Naive thymus-derived CD4-positive, alpha-beta T cell (primary cell): ENCODE measurements at regions not wholly inside any gene's neighbourhood (a gene's known extent, or its start where the extent isn't known, plus 50 kb on each side); places are given as distances from the start of the nearest gene placed in this dataset.
A peak's percentile ranks its signal among the peaks of the same experiment; 100 is the strongest.
"Not testable (repeated sequence)": the region's sequence is repeated elsewhere in the genome, so short reads cannot be mapped to it uniquely, and the experiment has no call there.

Experiments
- ATAC-seq: fragments of 150-1000 bp; cut with Tn5 transposase; 2 replicates; pipeline ENCODE4 v1.10.0; 2021; ENCODE audit warnings: mild to moderate bottlenecking, moderate library complexity
- CTCF ChIA-PET: fragments of 350-600 bp; sonication (Branson Sonifier 250); formaldehyde crosslinking; loops from one replicate; lab custom pipeline; 2021; ENCODE audit warnings: antibody characterized with exemption; lab: Charles Lee
- POLR2A ChIA-PET: fragments of 350-600 bp; sonication (Branson Sonifier 250); formaldehyde crosslinking; loops from one replicate; lab custom pipeline; 2021; ENCODE audit warnings: antibody characterized with exemption, inconsistent platforms; lab: Charles Lee
- DNase-seq, 9 donors: peaks; one replicate each; pipeline versions ENCODE4 v3.0.0 to v3.0.0-alpha.2; 2020 to 2022; ENCODE audit warnings: mixed read lengths in 1 of 9
- H3K27ac ChIP-seq: one replicate; pipeline ENCODE4 v1.7.0; 2013; ENCODE audit warnings: mild to moderate bottlenecking, low read depth, low read length, moderate library complexity
- H3K27me3 ChIP-seq, 2 donors: one replicate each; pipeline ENCODE4 v1.7.0; 2013; ENCODE audit warnings: low read length in 2 of 2, mild to moderate bottlenecking in 2 of 2, moderate library complexity in 2 of 2; ENCODE audit not compliant: control insufficient read depth in 2 of 2, insufficient read depth in 2 of 2
- H3K36me3 ChIP-seq, 3 experiments: 1 replicate in 2 of 3; 2 replicates in 1 of 3; pipeline ENCODE4 v1.7.0; 2013; ENCODE audit warnings: low read length in 3 of 3, mild to moderate bottlenecking in 3 of 3, moderate library complexity in 1 of 3; ENCODE audit not compliant: insufficient read depth in 3 of 3, control insufficient read depth in 2 of 3
- H3K4me1 ChIP-seq, 2 donors: one replicate each; pipeline ENCODE4 v1.7.0; 2013; ENCODE audit warnings: low read length in 2 of 2, mild to moderate bottlenecking in 2 of 2, moderate library complexity in 1 of 2; ENCODE audit not compliant: control insufficient read depth in 2 of 2, insufficient read depth in 2 of 2
- H3K4me3 ChIP-seq: 2 replicates; pipeline ENCODE4 v1.7.0; 2013; ENCODE audit warnings: mild to moderate bottlenecking, low read length
- H3K9me3 ChIP-seq, 3 experiments: 1 replicate in 2 of 3; 2 replicates in 1 of 3; pipeline ENCODE4 v1.7.0; 2013; ENCODE audit warnings: low read length in 3 of 3; ENCODE audit not compliant: control insufficient read depth in 2 of 3
- H3K27ac Mint-ChIP-seq, 9 donors: one replicate each; pipeline ENCODE4 v1.8.0; 2020 to 2022; ENCODE audit warnings: mixed read lengths in 9 of 9, mild to moderate bottlenecking in 8 of 9, moderate library complexity in 5 of 9, inconsistent platforms in 2 of 9
- H3K27me3 Mint-ChIP-seq, 5 donors: one replicate each; pipeline ENCODE4 v1.8.0; 2021 to 2022; ENCODE audit warnings: mixed read lengths in 5 of 5, mild to moderate bottlenecking in 1 of 5
- H3K36me3 Mint-ChIP-seq, 5 donors: one replicate each; pipeline ENCODE4 v1.8.0; 2020 to 2022; ENCODE audit warnings: mixed read lengths in 5 of 5, mild to moderate bottlenecking in 3 of 5, inconsistent platforms in 1 of 5
- H3K4me1 Mint-ChIP-seq, 7 donors: one replicate each; pipeline ENCODE4 v1.8.0; 2020 to 2022; ENCODE audit warnings: mixed read lengths in 7 of 7, mild to moderate bottlenecking in 3 of 7, inconsistent platforms in 1 of 7
- H3K4me3 Mint-ChIP-seq, 10 donors: one replicate each; pipeline ENCODE4 v1.8.0; 2020 to 2022; ENCODE audit warnings: mild to moderate bottlenecking in 10 of 10, mixed read lengths in 10 of 10, moderate library complexity in 6 of 10, inconsistent platforms in 2 of 10
- H3K9me3 Mint-ChIP-seq, 11 donors: one replicate each; pipeline ENCODE4 v1.8.0; 2020 to 2022; ENCODE audit warnings: mixed read lengths in 11 of 11, mild to moderate bottlenecking in 4 of 11, inconsistent platforms in 1 of 11, moderate library complexity in 1 of 11
- intact Hi-C, 2 donors: fragments of 100-400 bp; cut with micrococcal nuclease; formaldehyde crosslinking; loops; one replicate each; pipeline ENCODE4 v1.15.1; 2023

- ChIA-PET POLR2A (no interaction called here), CTCF (no interaction called here)
- Histone ChIP-seq H3K9me3 (no peaks in the 10 kb centered on the region), H3K4me3 (no peak overlapping the region), H3K4me1 (no peaks in the 10 kb centered on the region), H3K27ac (no peak overlapping the region), H3K27me3 (no peaks in the 10 kb centered on the region), H3K36me3 (no peaks in the 10 kb centered on the region)
- Mint-ChIP-seq H3K27me3 (peaks cover 0 to 12% (median 10%) of the 10 kb centered on the region in 5 donors), H3K27ac (no peak overlapping the region), H3K9me3 (peaks cover 0 to 14% (median 4%) of the 10 kb centered on the region in 11 donors), H3K4me1 (peaks cover 0 to 11% (median 3%) of the 10 kb centered on the region in 7 donors), H3K4me3 (no peak overlapping the region), H3K36me3 (no peaks in the 10 kb centered on the region)
- DNase-seq (no peak), ATAC-seq (no peak)
- intact Hi-C loops, result no loop called here
These were observed 109.1 kb upstream of the PLEKHG1 start for GRCh38 chr6:150490586-150490985.

GRCh38 chr6:150491131-150491810 is 108.4 kb upstream of the PLEKHG1 start:
- H3K4me3 Mint-ChIP-seq, result peak overlapping the region in 1 of 10 donors; percentile 60
- H3K4me1 Mint-ChIP-seq, result peaks cover 0 to 11% (median 3%) of the 10 kb centered on the region in 7 donors

GRCh38 chr6:150491811-150492172 is 107.9 kb upstream of the PLEKHG1 start:
- intact Hi-C loops, result no loop called here
- no peak overlapping the region for H3K4me3 Mint-ChIP-seq
- peaks cover 0 to 12% (median 7%) of the 10 kb centered on the region in 5 donors for H3K27me3 Mint-ChIP-seq
- Histone ChIP-seq H3K27ac (no peak overlapping the region), H3K9me3 (no peaks in the 10 kb centered on the region), H3K36me3 (no peaks in the 10 kb centered on the region), H3K4me1 (no peaks in the 10 kb centered on the region), H3K27me3 (no peaks in the 10 kb centered on the region), H3K4me3 (no peak overlapping the region)
- ATAC-seq (no peak), DNase-seq (no peak)
- H3K36me3 Mint-ChIP-seq, result no peaks in the 10 kb centered on the region
- peaks cover 0 to 14% (median 4%) of the 10 kb centered on the region in 11 donors for H3K9me3 Mint-ChIP-seq
- CTCF ChIA-PET, result no interaction called here
- no peak overlapping the region for H3K27ac Mint-ChIP-seq
- POLR2A ChIA-PET, result no interaction called here
- H3K4me1 Mint-ChIP-seq, result peaks cover 0 to 11% (median 3%) of the 10 kb centered on the region in 7 donors

More at GRCh38 chr6:150491131-150491810, 108.4 kb upstream of the PLEKHG1 start:
- Histone ChIP-seq H3K4me1 (no peaks in the 10 kb centered on the region), H3K36me3 (no peaks in the 10 kb centered on the region), H3K27me3 (no peaks in the 10 kb centered on the region), H3K4me3 (no peak overlapping the region), H3K9me3 (no peaks in the 10 kb centered on the region), H3K27ac (no peak overlapping the region)
- intact Hi-C loops, result no loop called here
- Mint-ChIP-seq H3K27me3 (peaks cover 0 to 12% (median 10%) of the 10 kb centered on the region in 5 donors), H3K36me3 (no peaks in the 10 kb centered on the region), H3K27ac (peak overlapping the region in 1 of 9 donors; percentile 49), H3K9me3 (peaks cover 0 to 14% (median 4%) of the 10 kb centered on the region in 11 donors)
- no peak for DNase-seq
- peak; percentile 54 for ATAC-seq
- ChIA-PET CTCF (no interaction called here), POLR2A (no interaction called here)

GRCh38 chr6:150492507-150492906 is 107.2 kb upstream of the PLEKHG1 start:
- ATAC-seq, result no peak
- no peak overlapping the region for H3K27ac Mint-ChIP-seq
- intact Hi-C loops, result no loop called here

GRCh38 chr6:150492941-150493340 is 106.7 kb upstream of the PLEKHG1 start:
- no peak overlapping the region for H3K4me3 ChIP-seq
- ATAC-seq (no peak), DNase-seq (no peak)
- H3K27ac ChIP-seq, result no peak overlapping the region
- no peak overlapping the region for H3K4me3 Mint-ChIP-seq
- no peaks in the 10 kb centered on the region for H3K4me1 ChIP-seq
- H3K27me3 ChIP-seq, result no peaks in the 10 kb centered on the region
- ChIA-PET POLR2A (no interaction called here), CTCF (no interaction called here)
- H3K36me3 ChIP-seq, result no peaks in the 10 kb centered on the region
- peaks cover 0 to 8% (median 0%) of the 10 kb centered on the region in 5 donors for H3K27me3 Mint-ChIP-seq
- no peaks in the 10 kb centered on the region for H3K9me3 ChIP-seq
- no peak overlapping the region for H3K27ac Mint-ChIP-seq
- intact Hi-C loops, result no loop called here
- H3K9me3 Mint-ChIP-seq, result peaks cover 0 to 14% (median 4%) of the 10 kb centered on the region in 11 donors
- H3K36me3 Mint-ChIP-seq, result no peaks in the 10 kb centered on the region
- H3K4me1 Mint-ChIP-seq, result peaks cover 0 to 11% (median 3%) of the 10 kb centered on the region in 7 donors

More at GRCh38 chr6:150492507-150492906, 107.2 kb upstream of the PLEKHG1 start:
- POLR2A ChIA-PET, result no interaction called here
- no peak overlapping the region for H3K27ac ChIP-seq
- Mint-ChIP-seq H3K9me3 (peaks cover 0 to 14% (median 4%) of the 10 kb centered on the region in 11 donors), H3K4me3 (no peak overlapping the region), H3K4me1 (peaks cover 0 to 11% (median 3%) of the 10 kb centered on the region in 7 donors), H3K27me3 (peaks cover 0 to 11% (median 3%) of the 10 kb centered on the region in 5 donors), H3K36me3 (no peaks in the 10 kb centered on the region)
- no peaks in the 10 kb centered on the region for H3K4me1 ChIP-seq
- CTCF ChIA-PET, result no interaction called here
- no peak overlapping the region for H3K4me3 ChIP-seq
- DNase-seq, result no peak
- H3K36me3 ChIP-seq, result no peaks in the 10 kb centered on the region
- H3K27me3 ChIP-seq, result no peaks in the 10 kb centered on the region
- H3K9me3 ChIP-seq, result no peaks in the 10 kb centered on the region

- H3K27ac ChIP-seq, H3K27me3 Mint-ChIP-seq, intact Hi-C loops, H3K4me3 ChIP-seq, H3K27ac Mint-ChIP-seq, H3K36me3 Mint-ChIP-seq, POLR2A ChIA-PET, DNase-seq, H3K4me3 Mint-ChIP-seq, H3K9me3 ChIP-seq, H3K27me3 ChIP-seq, H3K36me3 ChIP-seq, CTCF ChIA-PET, H3K4me1 ChIP-seq, ATAC-seq: not testable (repeated sequence)
- peaks cover 0 to 11% (median 3%) of the 10 kb centered on the region in 7 donors for H3K4me1 Mint-ChIP-seq
- peaks cover 0 to 14% (median 4%) of the 10 kb centered on the region in 11 donors for H3K9me3 Mint-ChIP-seq
These were observed 106.1 kb upstream of the PLEKHG1 start for GRCh38 chr6:150493552-150493951.

- Histone ChIP-seq H3K4me1 (no peaks in the 10 kb centered on the region), H3K9me3 (no peaks in the 10 kb centered on the region), H3K27ac (no peak overlapping the region), H3K4me3 (no peak overlapping the region), H3K36me3 (no peaks in the 10 kb centered on the region), H3K27me3 (no peaks in the 10 kb centered on the region)
- Mint-ChIP-seq H3K36me3 (no peaks in the 10 kb centered on the region), H3K4me1 (peaks cover 0 to 11% (median 3%) of the 10 kb centered on the region in 7 donors), H3K27ac (no peak overlapping the region), H3K9me3 (peaks cover 0 to 14% (median 4%) of the 10 kb centered on the region in 11 donors), H3K4me3 (no peak overlapping the region), H3K27me3 (no peaks in the 10 kb centered on the region)
- intact Hi-C loops, result no loop called here
- DNase-seq (no peak), ATAC-seq (no peak)
- POLR2A ChIA-PET, result no interaction called here
- CTCF ChIA-PET, result no interaction called here
These were observed 105.4 kb upstream of the PLEKHG1 start for GRCh38 chr6:150494241-150494640.
